NCI-H748 treated with DMSO at 0.1 percent for 48 hours (cell line): ENCODE measurements at regions not wholly inside any gene's neighbourhood (a gene's known extent, or its start where the extent isn't known, plus 50 kb on each side); places are given as distances from the start of the nearest gene placed in this dataset.
"Not testable (repeated sequence)": the region's sequence is repeated elsewhere in the genome, so short reads cannot be mapped to it uniquely, and the experiment has no call there.

Experiments used
- DNase-seq: peaks from one replicate; lab custom pipeline; 2025; lab: John Stamatoyannopoulos, UW

DNA sequence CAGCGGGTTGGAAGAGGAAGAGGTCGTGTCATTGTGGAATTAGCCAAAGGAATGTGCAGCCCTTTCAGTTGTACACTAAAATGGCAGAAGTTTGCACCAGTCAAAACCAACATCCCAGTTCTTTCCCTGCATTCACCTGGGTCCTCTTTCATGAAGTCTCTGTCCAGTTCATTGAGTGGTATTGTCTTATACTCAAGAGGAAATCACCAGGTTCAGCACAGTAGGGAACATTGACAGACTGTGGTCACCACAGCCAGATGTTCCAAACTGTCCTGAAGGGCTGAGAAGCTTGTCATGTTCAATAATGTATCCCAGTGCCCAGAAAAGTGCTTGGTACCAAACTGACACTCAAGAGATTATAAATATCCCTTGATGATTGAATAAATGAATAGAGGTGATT, 131.6 kb downstream of the GLUL start:
- DNase-seq = no peak

DNA sequence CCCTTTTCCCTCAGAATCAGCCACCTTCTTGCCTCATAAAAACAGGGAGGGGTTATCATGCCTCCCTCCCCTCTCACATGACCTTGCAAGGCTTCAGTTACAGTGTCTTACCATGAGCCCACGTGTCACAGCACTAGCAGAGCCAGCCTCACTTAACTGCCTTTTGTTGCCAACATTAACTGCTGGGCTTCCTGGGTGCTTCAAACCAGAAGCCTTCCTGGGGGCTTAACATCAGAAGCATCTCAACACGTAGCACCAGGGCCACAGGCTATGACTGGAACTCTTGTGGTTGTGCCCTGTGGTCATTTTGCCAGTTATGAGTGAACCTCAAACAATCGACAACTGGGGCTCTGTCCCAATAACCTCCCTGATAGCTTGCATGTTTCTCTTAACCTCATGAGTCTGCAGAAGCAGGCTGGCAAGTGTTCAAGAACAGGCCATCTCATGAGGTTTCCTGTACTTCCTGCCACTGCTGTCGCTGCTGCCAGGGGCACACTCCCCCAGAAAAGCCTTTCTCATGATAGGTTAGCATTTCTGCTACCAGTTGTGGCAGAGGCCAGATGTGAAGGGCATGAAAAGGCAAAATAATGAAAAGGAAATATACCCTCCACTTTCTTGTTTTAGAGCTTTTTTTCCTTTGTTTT, 132.2 kb downstream of the GLUL start:
- DNase-seq = no peak

DNA sequence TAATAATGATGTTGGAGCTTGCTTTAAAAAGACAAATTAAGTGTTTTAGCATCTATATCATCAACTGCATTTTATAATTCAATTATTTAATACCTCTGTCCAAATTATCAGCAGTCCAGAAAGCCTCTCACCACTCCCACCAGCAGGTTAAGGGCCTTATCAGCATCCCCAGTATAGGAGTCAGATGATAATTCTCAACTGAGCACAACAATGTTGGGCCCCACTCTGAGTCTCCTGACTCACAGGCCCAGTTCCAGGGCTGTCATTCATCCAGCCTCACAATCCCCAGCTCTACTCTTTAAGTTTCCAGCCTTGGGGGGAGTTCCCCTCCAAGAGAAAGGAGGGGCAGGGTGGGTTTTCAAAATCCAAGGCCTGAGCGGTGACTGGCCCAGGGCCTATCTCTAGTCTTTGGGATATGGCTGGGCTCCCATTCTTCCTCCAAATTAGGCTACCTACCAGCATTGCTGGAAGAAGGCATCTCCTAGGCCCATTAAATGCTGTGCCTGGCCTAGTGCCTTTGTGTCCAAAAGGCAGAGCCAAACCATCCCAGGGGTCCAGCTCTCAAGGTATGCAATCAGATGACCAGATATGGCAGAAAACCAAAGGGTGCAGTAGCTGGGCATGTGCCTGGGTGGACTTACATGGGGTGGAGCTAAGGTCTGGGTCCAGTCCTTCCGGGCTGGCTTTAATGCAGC, 134.1 kb downstream of the GLUL start:
- no peak for DNase-seq

DNA sequence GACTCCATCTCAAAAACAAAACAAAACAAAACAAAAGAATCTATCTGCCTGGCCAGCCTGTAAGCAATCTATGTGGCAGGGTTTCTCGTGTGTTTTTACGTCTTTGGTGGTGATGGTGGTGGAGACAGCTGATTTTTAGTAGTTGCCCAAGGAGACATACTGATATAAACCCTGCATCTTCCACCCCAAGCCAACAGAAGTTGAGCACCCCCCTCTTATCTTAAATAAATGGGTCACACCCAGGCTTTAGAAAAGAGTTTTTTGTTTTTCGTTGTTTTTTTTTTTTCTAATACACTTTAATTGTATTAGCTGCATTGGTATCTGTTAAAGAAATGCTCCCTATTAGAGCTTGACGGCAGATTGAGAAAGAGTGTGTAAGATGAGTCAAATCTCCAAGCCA, 134.7 kb downstream of the GLUL start:
- DNase-seq = no peak

DNA sequence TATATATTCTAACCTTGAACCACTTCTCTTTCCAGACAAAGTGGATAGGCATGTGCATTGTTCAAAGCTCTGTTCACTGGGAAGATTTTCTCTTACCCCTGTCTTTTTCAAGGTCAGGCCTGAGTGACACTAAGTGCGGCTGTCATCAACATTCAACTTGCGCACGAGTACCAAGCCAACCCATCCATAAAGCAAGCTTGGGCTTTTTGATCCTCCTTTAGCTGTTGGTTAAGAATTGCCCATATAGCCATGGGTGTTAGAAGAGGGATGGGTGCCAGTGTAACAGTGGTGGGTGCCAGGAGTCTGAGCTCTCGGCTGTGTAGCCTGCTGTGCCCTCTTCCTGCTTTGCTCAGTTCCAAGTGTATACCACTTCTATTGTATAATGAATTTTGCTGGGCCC, 136.1 kb downstream of the GLUL start:
- no peak for DNase-seq

DNA sequence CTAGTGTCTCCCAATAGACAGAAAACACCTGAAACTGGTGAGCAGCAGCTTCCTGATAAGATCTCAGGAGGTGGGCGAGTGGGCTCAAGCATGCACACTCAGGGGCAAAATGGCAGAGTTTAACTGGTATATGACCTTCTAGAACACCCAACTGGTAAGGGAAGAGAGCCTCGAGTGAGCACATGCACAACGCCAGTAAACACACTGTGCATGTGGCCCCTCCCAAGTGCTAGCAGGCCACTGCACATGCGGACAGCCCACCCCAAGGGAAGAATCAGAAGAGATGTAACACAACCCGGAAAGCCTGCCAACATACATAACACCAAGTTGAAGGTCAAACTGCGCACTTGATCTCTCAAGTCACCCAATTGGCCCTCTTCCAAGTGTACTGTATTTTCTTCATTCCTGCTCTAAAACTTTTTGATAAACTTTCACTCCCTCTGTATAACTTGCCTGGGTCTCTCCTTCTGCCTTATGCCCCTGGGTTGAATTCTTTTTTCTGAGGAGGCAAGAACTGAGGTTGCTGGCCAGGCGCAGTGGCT, 138.2 kb downstream of the GLUL start:
- DNase-seq = no peak

DNA sequence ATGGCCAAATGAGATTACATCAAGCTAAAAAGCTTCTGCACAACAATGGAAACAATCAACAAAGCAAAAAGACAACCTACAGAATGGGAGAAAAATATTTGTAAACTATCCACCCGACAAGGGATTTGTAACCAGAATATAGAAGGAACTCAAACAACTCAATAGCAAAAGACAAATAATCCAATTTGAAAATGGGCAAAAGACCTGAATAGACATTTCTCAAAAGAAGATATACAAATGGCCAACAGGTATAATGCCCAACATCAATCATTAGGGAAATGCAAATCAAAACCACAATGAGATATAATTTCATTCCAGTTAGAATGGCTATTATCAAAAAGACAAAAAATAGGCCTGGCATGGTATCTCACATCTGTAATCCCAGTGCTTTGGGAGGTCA, 140.0 kb downstream of the GLUL start:
- DNase-seq = no peak

DNA sequence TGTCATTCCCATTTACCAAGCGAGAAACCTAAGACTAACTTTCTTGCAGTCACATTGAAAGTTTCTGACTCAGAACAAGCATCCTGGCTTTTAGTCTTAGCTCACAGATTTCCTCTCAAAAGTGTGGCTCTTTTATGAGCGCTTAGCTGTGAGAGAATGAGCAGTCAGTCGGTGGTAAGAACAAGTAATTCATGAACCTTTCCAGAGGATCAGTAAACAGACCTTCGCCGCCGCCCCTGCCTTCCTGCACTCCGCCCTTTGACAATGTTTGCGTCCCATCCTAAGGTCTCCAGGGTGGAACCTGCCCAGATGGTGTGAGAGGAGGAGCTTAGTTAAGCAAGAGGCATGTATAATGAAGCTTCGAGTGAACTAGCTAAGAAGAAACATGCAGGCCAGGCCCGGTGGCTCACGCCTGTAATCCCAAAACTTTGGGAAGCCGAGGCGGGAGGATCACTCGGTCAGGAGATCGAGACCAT, 142.4 kb downstream of the GLUL start:
- peak; percentile 45 for DNase-seq

DNA sequence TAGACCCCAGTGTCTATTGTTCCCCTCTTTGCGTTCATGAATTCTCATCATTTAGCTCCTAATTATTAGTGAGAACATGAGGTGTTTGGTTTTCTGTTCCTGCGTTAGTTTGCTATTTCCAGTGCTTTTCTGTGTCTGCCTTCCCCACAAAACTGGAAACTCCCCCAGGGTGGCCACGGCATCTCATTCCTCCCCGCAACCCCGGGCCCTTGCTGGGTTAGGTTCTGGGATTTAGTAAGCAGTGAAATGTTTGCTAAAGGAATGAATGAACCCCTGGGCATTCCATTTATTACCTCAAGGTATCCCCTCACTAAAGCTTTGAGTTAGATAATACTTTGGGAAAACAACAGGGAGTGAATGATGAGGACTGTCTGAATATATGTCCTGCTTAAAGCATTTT, 142.9 kb downstream of the GLUL start:
- DNase-seq = no peak

DNA sequence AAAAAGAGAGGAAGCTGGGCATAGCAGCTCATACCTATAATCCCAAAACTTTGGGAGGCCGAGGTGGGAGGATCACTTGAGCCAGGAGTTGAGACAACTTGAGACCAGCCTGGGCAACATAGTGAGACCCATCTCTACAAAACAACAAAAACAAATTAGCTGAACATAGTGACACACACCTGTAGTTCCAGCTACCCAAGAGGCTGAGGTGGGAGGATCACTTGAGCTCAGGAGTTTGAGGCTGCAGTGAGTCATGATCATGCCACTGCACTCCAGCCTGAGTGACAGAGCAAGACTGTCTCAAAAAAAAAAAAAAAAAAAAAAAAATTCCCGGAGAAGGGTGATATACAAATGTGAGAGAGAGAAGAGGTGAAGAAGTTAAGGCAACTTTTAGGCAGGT, 143.8 kb downstream of the GLUL start:
- DNase-seq = not testable (repeated sequence)

DNA sequence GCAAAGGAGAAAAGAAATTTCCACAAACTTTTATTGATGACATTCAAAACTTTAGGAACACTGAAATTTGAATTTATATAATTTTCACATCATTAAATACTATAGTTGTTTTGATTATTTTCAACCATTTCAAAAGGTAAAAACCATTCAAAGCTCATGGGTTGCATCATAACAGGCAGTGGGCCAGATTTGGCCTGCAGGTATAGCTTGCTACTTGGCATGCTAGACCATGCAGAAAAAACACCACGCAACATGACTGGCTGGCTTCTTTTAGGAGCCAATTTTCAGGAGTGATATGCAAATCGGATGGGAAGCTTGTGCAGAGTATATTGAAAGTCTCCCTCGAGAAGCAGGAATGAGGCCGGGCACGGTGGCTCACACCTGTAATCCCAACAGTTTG, 144.8 kb downstream of the GLUL start:
- no peak for DNase-seq

DNA sequence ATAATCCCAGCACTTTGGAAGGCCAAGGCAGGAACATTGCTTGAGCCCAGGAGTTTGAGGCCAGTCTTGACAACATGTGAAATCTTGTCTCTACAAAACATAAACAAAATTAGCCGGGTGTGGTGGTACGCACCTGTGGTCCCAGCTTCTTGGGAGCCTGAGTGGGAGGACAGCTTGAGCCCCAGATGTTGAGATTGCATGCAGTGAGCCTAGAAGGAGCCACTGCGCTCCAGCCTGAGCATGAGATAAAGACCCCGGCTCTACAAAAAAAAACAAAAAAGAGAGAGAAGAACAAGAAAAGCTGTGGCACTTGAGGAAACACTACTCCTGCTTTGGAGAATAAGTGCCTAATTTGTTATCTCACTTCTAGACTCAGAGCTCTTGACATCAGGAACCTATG, 146.6 kb downstream of the GLUL start:
- DNase-seq = no peak

DNA sequence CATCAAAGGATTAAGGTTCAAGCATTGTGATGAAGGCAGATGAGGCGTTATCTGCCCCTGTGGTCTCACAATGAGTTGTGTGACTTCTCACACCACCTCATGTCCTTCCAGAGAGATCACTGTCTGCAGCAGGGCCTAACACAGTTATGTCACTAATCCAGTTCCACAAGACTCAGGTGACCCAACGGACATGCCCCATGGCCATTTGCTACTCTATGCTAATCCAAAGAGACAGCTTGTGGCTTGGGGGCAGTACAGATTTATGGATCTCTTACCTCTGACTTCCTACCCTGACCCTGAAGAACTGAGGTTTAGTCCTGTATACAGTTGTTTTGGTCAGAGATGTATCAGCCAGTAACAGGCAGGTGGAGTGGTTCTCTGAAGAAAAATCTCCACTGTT, 147.1 kb downstream of the GLUL start:
- no peak for DNase-seq

DNA sequence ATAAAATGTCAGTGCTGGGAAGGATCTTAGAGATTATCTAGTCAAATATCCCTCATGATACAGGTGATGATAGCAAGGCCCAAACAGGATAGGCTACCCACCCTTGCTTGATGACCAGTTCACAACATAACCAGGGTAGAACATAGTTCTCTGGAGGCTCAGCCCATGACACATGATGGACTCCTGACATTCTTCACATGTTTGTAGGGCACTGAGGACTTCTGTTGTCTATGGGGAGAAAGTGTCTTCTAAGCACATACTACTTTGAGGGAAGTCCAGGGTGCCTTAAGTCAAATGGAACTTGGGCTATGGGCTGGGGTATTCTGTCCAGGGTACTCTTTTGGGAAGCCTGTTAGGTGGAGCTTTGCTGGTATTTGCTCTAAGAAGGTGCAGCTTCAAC, 148.9 kb downstream of the GLUL start:
- no peak for DNase-seq

DNA sequence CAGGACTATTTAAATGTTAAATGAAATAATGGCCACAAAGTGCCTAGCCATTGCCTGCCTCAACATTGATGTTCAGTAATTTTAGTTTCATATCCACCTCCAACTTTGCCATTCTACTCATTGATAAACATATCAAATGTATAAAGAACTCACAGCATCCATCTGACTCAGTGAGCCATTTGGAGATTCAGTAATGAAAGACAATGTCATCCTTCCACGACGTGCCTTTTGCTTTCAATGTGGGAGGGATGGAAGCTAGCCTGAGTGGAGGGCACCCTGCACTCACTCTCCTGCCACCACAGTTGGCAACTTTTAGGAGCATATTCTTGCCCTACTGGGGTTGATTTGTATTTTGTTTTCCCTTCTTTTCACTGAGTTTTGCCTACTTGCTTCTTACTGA, 151.5 kb downstream of the GLUL start:
- DNase-seq = no peak

DNA sequence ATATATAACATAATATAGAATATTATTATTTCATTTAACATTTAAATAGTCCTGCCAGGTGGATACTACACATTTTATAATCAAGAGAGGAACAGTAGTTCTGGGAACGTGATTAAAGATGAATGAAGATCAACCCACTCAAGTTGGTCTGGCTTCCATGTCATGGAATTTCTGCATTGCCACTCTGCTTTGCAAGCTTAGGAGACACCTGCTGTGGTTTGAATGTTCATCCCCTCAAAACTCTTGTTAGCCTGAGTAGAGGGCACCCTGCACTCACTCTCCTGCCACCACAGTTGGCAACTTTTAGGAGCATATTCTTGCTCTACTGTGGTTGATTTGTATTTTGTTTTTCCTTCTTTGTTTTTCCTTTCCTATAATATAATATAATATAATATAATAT, 153.2 kb downstream of the GLUL start:
- no peak for DNase-seq

DNA sequence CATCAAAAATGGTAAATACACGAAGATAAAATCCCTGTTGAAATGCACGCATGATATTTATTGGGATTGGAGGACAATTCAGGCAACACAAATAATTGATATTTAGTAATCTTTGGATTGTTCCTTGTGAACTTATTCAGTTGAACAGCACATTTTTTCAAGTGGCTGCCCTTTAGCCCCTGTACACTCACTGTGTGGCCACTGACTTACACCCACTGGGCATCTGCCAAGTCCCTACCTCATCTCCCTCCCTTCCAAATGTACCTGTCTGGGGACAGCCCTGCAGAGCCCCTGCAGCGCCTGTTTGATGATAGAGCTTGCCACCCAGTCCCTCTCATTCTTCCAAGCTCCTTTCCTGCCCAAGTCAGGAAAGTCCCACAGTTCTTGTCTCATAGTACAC, 154.3 kb downstream of the GLUL start:
- no peak for DNase-seq

DNA sequence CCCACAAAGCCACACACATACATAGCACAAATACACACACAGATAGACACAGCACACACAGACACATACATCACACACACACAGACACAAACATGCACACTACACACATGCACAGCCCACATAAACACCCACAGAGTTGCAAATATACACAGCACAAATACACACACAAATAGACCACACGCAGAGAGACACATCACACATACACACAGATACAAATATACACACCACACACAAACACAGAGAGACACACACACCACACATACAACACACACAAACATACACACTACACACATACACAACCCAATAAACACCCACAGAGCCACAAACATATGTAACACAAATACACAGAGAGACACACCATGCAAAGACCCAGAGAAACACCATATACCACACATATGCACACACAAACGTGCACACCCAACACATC, 154.9 kb downstream of the GLUL start:
- DNase-seq = no peak

DNA sequence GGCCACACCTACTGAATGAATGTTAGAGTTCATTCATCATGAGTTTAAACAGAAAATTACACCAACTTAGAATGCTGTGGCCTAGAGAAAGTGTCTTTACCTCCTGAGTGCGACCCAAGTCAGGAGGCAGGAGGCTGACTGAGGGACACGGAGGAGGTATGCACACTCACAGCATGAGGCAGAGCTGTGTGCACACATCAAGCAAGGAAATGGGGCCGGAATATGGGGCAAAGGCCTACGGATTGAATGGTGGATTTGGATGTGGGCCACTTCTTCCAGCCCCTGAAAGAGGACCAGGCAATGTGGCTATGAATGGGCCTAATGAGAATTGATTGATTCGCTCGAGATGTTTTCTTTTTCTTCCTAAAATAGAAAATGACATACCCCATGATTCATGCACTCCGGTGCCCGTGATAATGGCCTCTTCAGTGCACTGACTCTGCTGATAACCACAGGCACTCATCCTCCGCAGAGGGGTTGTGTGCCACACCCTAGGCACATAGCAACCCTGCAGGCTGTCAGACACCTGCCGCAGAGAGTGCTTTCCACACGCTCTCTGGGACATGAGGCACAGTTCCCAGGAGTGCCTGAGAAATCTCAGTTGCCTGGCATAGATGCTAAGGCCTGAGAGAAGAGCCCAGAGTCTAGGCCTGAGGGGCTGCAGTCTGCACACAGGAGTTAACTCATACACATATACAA, 155.5 kb downstream of the GLUL start:
- DNase-seq = peak; percentile 86

DNA sequence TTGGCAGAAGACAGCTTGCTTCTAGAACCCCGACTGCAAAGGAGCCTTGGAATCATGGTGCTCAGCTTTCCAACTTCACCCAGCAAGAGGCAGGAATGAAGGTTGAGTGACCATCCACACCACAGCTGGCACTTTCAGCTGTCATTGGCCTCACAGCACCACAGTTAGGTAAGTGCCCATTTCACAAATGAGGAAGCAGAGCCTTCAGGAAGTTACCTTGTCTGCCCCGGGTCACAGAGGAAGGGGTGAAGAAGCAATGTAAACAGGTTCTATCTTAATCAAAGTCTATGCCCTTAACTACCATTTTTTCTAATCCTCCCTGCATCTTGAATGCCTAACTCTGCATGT, 156.0 kb downstream of the GLUL start:
- DNase-seq = no peak

DNA sequence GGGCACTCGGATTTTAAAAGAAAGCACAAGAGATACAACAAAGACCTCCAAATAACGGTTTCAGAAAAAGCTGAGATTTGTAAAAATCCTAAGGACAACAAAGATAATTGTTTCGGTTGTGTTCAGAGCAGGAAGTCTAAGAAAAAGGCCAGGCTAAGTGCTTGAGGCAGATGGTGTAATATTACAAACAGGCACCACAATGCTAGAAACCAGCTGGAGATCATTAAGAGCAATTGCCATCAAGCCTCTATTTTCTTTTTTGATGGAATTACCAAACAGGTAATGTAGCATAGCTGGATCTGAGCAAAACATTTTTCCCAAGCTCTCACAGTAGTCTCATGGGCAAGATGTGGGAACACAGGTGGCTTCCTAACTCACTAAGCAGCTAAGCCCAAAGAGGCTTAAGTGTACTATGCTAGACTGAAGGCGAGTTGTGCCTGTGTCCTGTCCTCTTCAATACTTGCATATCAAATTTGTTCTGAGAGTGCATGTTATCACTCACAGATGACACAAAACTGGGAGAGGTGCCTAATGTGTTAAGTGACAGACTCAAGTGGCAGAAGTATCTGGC, 161.6 kb downstream of the GLUL start:
- DNase-seq = peak; percentile 82

DNA sequence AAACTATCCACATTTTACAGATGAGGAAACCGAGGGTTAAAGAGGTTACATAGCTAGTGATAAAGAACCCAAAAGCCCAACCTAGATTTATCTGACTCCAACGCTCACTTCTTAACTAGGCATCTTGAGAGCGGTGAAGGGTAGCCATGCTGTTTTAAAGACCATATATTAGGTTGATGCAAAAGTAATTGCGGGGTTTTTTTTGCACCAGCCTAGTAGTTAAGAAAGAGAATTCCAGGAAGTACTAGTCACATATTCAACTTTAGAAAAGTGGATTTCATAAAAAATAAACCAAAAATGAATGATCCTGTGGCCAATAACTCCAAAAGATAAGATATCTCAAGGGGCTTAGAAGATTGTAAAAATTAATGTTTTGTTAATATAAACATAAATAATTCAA, 162.1 kb downstream of the GLUL start:
- DNase-seq = no peak
